Activated T-helper 17 cell treated with anti-CD3 and anti-CD28 coated beads, Interleukin-2, amount 50 U/mL, for 72 hours (primary cell): ENCODE measurements at regions not wholly inside any gene's neighbourhood (a gene's known extent, or its start where the extent isn't known, plus 50 kb on each side); places are given as distances from the start of the nearest gene placed in this dataset.

ENCODE experiments used
- ATAC-seq: fragments of 150-1000 bp; cut with Tn5 transposase; replicated peaks from 2 replicates; pipeline ENCODE4 v1.10.0; 2021; ENCODE audit warnings: mild to moderate bottlenecking, moderate library complexity
- H3K27ac Mint-ChIP-seq: one replicate; pipeline ENCODE4 v1.8.0; 2022; ENCODE audit warnings: mixed read lengths
- H3K27me3 Mint-ChIP-seq: one replicate; pipeline ENCODE4 v1.8.0; 2022; ENCODE audit warnings: mixed read lengths
- H3K36me3 Mint-ChIP-seq: one replicate; pipeline ENCODE4 v1.8.0; 2022; ENCODE audit warnings: low read depth, mild to moderate bottlenecking, mixed read lengths
- H3K4me1 Mint-ChIP-seq: one replicate; pipeline ENCODE4 v1.8.0; 2022; ENCODE audit warnings: mixed read lengths
- H3K4me3 Mint-ChIP-seq: one replicate; pipeline ENCODE4 v1.8.0; 2022; ENCODE audit warnings: mild to moderate bottlenecking, mixed read lengths
- H3K9me3 Mint-ChIP-seq: one replicate; pipeline ENCODE4 v1.8.0; 2022; ENCODE audit warnings: mixed read lengths

DNA sequence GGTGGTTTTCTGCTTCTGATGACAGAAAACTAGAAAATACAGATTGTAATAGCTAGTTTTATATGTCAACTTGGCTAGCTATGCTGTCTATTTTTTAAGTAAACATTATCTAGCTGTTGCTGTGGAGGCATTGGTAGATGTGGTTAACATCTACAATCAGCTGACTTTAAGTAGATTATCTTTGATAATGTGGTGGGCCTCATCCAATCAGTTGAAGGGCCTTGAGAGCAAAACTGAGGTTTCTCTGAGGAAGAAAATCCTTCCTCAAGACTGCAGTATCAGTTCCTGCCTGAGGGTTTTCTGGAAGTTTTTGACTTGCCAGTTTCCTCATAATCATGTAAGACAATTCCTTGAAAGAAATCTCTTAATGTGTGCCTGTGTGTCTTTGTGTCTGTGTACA is 75.9 kb upstream of the SPHKAP start:
- Mint-ChIP-seq H3K9me3 (peaks cover 10% of the 10 kb centered on the region), H3K27ac (no peak overlapping the region), H3K27me3 (no peaks in the 10 kb centered on the region), H3K36me3 (no peaks in the 10 kb centered on the region), H3K4me3 (no peak overlapping the region), H3K4me1 (no peaks in the 10 kb centered on the region)
- ATAC-seq, result no peak

- Mint-ChIP-seq H3K9me3 (peaks cover 7% of the 10 kb centered on the region), H3K4me3 (no peak overlapping the region)
These were observed 72.3 kb upstream of the SPHKAP start for GRCh38 chr2:228253752-228254151.

DNA sequence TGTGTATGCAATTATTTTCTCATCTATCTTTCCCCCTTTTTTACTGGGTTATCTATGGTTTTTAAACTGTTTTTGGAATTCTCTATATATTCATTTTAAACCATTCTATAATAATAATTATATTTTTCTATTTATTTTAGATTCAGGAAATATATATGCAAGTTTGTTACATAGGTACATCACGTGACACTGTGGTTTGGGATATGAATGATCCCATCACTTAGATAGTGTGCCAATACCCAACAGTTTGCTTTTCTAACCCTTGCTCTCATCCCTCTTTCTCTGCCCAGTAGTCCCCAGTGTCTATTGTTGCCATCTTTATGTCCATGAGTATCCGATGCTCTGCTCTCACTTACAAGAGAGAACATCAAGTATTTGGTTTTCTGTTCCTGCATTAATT is 65.8 kb upstream of the SPHKAP start:
- Mint-ChIP-seq H3K4me1 (no peaks in the 10 kb centered on the region), H3K27me3 (no peaks in the 10 kb centered on the region), H3K27ac (no peak overlapping the region), H3K9me3 (peaks cover 4% of the 10 kb centered on the region), H3K4me3 (no peak overlapping the region), H3K36me3 (no peaks in the 10 kb centered on the region)
- no peak for ATAC-seq

More at GRCh38 chr2:228253752-228254151, 72.3 kb upstream of the SPHKAP start:
- no peak for ATAC-seq
- Mint-ChIP-seq H3K36me3 (no peaks in the 10 kb centered on the region), H3K27me3 (no peaks in the 10 kb centered on the region), H3K4me1 (no peaks in the 10 kb centered on the region), H3K27ac (no peak overlapping the region)

DNA sequence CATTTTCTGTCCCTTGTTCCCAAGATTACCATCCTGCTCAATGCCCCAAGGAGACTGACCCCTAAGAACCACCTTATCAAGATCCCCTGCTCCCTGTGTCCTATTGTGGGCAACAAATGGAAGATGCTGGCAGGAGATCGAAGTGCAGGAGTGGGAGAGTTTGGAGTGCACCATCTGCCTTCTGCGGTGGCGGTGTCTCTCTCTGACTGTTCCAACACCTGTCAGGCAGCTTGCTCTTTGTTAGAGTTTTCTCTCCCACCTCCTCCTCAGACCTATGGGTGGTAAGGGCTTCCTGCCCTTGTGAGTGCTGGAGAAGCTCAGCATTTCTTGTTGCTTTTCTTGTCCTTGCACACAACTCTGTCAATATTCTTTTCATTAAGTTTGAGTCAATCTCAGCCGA is 64.1 kb upstream of the SPHKAP start:
- peaks cover 4% of the 10 kb centered on the region for H3K9me3 Mint-ChIP-seq
- no peaks in the 10 kb centered on the region for H3K27me3 Mint-ChIP-seq
- H3K36me3 Mint-ChIP-seq, result no peaks in the 10 kb centered on the region
- no peak overlapping the region for H3K4me3 Mint-ChIP-seq
- no peak for ATAC-seq
- no peak overlapping the region for H3K27ac Mint-ChIP-seq
- no peaks in the 10 kb centered on the region for H3K4me1 Mint-ChIP-seq

DNA sequence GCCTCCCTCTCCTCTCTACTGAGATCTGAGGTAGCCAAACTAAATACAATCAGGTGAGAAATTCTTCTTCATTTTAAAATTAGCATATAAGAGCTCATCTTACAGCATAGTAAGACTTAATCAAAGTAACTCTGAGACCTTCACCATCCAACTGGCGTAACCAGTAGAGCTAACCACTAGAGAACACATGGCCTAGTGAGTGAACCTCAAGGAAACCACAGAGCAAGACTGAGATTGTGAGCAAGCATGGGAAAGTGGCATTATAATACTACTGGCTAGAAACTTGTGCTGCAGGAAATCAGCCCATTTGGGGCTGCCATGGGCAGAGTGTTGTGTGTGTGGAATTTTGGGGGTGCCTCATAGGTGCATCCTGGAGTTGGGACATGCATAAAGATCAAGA is 61.1 kb upstream of the SPHKAP start:
- no peaks in the 10 kb centered on the region for H3K4me1 Mint-ChIP-seq
- no peaks in the 10 kb centered on the region for H3K27me3 Mint-ChIP-seq
- no peak for ATAC-seq
- H3K4me3 Mint-ChIP-seq, result no peak overlapping the region
- no peaks in the 10 kb centered on the region for H3K36me3 Mint-ChIP-seq
- no peak overlapping the region for H3K27ac Mint-ChIP-seq
- no peaks in the 10 kb centered on the region for H3K9me3 Mint-ChIP-seq

GRCh38 chr2:228239907-228240561 is 58.5 kb upstream of the SPHKAP start:
- Mint-ChIP-seq H3K4me1 (no peaks in the 10 kb centered on the region), H3K4me3 (no peak overlapping the region), H3K9me3 (no peaks in the 10 kb centered on the region), H3K27ac (no peak overlapping the region), H3K36me3 (no peaks in the 10 kb centered on the region), H3K27me3 (no peaks in the 10 kb centered on the region)
- no peak for ATAC-seq

GRCh38 chr2:228239207-228239906 is 57.9 kb upstream of the SPHKAP start:
- no peaks in the 10 kb centered on the region for H3K27me3 Mint-ChIP-seq
- H3K9me3 Mint-ChIP-seq, result no peaks in the 10 kb centered on the region
- H3K4me1 Mint-ChIP-seq, result no peaks in the 10 kb centered on the region
- ATAC-seq, result no peak
- H3K4me3 Mint-ChIP-seq, result no peak overlapping the region
- no peak overlapping the region for H3K27ac Mint-ChIP-seq
- no peaks in the 10 kb centered on the region for H3K36me3 Mint-ChIP-seq
